NCI-H187 (cell line): ENCODE measurements at regions not wholly inside any gene's neighbourhood (a gene's known extent, or its start where the extent isn't known, plus 50 kb on each side); places are given as distances from the start of the nearest gene placed in this dataset.

Source experiments
- DNase-seq, 2 experiments: peaks; one replicate each; lab custom pipeline; 2025; lab: John Stamatoyannopoulos, UW

- no peak for DNase-seq
These were observed 185.0 kb upstream of the TOPAZ1 start for GRCh38 chr3:44056446-44057240.

- no peak for DNase-seq
These were observed 183.4 kb upstream of the TOPAZ1 start for GRCh38 chr3:44058022-44058867.

- DNase-seq, result no peak
These were observed 182.8 kb upstream of the TOPAZ1 start for GRCh38 chr3:44058868-44059203.

GRCh38 chr3:44060164-44060563 is 181.5 kb upstream of the TOPAZ1 start:
- DNase-seq, result no peak

- DNase-seq, result no peak
These were observed 180.4 kb upstream of the TOPAZ1 start for GRCh38 chr3:44061268-44061667.

GRCh38 chr3:44061961-44062360 is 179.7 kb upstream of the TOPAZ1 start:
- no peak for DNase-seq

DNA sequence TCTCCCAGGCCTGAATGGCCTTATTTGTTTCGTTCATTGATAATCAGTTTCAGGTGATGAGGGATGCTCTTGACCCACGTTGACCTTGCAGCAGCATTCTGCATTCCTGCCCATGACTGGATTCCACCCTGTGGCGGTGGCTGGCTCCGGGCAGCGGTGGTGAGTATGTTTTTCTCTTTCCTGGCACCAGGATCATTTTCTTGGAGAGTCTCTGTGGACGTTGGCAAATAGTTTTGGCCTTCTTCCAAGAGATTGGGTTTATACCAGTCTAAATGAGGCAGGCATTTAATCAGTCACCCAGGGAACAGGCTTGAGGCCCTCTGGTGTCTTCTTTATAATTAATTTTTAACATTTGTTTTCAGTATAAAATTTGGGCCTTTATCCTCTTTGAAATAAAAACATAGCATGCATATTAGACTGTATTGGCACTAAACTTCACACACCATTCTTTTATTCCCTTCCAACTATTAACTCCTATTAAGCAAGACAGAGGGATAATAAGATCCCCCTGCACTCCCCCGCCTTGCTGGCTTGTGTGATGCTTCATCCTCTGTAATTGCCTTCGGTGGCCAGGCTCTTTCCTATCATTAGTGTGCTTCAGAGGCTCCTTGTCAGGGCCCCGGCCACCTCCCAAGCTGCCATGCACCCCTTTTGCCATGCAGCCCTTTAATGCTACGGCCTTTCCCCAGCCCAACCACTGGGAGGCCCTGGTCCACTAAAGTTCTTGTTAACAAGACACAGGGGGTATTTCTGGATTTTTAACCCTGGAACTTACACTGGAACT is 176.2 kb upstream of the TOPAZ1 start:
- no peak for DNase-seq

DNA sequence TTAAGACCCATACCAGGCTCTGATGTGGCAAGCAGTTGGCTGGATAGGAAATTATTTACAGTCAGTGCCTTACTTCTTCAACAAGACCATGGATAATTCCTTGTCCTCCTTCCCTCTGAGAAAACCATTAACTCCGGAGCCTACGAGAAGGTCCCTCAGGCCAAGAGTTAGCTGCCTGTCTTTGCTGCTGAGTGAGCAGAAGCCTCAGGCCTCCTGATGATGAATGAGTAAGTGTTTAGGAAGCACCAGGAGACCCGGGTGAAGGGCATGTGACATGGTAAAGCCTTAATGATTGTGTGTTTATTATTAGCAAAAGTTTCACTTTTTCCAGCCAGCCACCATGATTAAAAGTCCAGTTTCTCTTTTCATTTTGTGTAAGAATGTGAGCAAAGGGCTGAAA is 174.9 kb upstream of the TOPAZ1 start:
- DNase-seq, result no peak

- no peak for DNase-seq
These were observed 174.3 kb upstream of the TOPAZ1 start for GRCh38 chr3:44067431-44067830.

DNA sequence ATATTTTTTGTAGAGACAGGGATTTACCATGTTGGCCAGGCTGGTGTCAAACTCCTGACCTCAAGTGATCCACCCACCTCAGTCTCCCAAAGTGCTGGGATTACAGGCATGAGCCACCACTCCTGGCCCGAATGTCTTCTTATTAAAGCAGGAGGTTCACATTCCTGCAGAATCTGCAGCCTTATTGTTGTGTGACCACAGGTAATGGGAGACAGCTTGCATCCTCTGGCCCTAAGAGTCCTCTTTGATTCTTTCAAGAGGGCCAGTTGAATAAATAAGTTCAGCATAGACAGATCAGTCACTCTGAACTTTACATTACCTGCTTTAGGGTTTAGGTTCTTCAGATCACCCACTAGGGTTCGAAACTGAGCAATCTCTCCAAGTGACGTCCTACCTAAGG is 172.9 kb upstream of the TOPAZ1 start:
- DNase-seq, result no peak

DNA sequence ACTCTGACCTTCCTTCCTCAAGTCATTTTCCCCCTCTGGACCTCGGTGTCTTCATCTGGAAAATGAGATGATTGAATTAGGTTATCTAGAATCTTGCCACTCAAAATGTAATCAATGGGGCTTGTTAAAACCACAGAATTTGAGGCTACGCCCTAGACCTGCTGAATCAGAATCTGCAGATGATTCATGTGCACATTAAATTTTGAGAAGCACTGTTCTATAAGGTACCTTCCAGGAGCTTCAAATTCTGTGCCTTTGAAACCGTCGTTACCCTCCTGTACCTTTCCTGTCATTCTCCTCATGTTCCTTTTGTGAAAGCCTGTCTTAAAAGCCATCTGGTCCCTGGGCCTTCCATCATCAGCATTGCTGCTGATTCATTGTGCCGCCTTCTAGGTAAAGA is 172.4 kb upstream of the TOPAZ1 start:
- no peak for DNase-seq

GRCh38 chr3:44070841-44071546 is 170.7 kb upstream of the TOPAZ1 start:
- no peak for DNase-seq

- DNase-seq, result no peak
These were observed 168.8 kb upstream of the TOPAZ1 start for GRCh38 chr3:44072601-44073540.

DNA sequence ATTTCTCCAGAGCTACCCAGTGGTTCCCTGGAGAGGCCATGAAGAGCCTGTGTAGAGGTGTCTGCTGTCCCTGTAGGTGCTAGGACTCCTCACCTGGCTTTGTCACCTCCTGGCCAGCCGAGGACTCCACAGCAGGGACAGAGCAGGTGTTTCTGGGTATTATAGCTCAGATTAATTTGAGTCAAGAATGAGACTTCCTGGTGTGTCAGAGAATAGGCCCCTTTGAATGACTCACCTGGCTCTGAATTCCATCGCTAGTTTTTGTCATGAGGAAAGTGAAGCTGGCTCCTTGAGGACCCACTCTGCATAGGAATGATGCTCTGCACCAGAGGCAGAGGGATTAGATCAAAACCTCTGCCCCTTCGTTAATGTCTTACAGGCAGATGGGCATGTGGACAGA is 167.5 kb upstream of the TOPAZ1 start:
- no peak for DNase-seq

DNA sequence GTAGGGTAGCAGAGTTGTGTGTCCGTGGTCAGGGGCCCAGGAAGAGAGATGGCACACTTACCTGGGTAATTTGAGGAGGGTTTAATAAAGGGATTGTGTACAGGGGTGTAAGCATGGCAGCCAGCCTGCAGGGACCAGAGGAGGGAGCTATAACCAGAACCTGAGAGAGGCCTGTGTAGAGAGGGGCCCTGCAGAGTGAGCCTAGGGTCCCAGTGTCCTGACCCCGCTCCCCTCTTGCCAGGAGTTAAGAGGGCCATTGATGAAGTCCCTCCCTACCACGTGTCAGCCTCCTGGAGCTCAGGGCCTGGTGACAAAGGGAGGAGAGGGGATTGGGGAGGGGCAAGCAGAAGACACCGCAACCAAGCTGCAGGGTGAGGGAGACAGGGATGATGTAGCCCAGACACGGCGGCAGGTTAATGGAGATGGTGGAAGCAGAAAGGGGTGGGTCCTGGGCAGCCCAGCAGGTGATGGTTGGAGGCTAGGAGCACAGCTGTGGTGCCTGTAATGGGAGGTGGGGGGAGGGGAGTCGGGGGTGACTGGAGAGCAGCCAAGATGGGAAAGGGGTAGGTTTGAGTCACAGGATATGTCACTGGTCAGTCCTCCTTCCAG is 165.4 kb upstream of the TOPAZ1 start:
- no peak for DNase-seq

DNA sequence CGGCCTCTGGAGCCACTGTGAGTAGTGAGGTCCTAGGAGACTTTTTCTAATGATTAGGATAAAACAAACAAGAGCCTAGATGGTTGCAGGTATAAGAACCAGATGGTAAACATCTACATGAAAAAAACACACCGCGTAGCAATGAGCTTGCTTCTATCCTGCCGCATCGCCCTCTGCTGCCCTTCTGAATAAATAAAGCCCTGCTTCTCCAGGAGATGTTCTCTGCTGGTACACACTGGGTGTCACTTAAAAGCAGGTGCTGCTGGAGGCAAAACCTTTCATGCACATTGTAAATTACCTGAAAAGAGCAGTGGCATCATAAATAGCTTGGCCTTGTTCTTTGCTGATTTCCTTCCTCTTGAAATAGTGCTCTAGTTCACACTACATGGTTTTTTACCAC is 164.4 kb upstream of the TOPAZ1 start:
- no peak for DNase-seq

- DNase-seq, result no peak
These were observed 162.8 kb upstream of the TOPAZ1 start for GRCh38 chr3:44078863-44079262.

DNA sequence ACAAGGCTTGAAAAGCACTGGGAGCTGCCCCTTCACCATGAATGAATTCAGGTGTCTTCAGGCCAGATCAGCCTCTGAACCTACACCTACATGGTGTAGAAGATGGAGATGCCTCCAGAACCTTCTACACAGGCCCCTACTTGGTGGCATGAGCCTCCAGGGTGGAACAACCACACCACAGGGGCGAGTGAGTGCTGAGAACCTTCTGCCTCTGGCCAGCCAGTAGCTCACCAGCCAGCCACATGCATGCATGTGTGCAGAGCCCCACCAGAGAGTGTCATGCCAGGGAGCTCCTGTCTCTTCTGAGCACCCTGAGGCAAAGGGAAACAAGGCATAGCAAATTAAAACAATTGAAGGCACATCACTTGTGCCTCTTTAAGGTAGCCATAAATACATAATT is 161.8 kb upstream of the TOPAZ1 start:
- DNase-seq, result no peak

GRCh38 chr3:44080474-44081072 is 161.1 kb upstream of the TOPAZ1 start:
- DNase-seq, result no peak

- no peak for DNase-seq
These were observed 151.7 kb upstream of the TOPAZ1 start for GRCh38 chr3:44090036-44090435.
